WI38 (cell line): ENCODE measurements at regions not wholly inside any gene's neighbourhood (a gene's known extent, or its start where the extent isn't known, plus 50 kb on each side); places are given as distances from the start of the nearest gene placed in this dataset.

Experiments
- H3K4me3 ChIP-seq: 2 replicates; pipeline ENCODE4 v1.5.1; 2011; ENCODE audit warnings: low read depth, mild to moderate bottlenecking, control low read depth, low read length
- CTCF ChIP-seq: IDR thresholded peaks from 2 replicates; pipeline ENCODE4 v1.5.1; 2012; ENCODE audit warnings: low read depth, mild to moderate bottlenecking, control low read depth, low read length

DNA sequence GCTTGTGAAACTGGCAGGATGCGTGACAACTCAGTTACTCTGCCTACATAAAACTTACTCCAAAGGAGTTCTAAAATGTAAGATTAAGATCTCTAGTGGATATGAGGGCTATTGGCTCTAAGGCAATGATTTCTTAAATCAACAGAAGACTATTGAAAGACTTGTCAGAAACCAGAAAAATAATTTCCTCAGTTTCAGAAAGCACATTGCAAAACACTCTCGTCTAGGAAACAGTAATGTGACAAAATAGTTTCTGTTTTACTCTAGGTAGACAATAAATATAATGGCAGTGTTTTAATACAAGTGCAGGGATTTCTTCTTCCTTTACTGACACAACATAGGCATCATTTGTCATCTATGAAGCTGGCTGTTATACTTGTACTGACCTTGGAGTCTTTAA is 230.1 kb downstream of the KCTD12 start:
- TF ChIP-seq CTCF: no peak
- H3K4me3 ChIP-seq: no peak overlapping the region

DNA sequence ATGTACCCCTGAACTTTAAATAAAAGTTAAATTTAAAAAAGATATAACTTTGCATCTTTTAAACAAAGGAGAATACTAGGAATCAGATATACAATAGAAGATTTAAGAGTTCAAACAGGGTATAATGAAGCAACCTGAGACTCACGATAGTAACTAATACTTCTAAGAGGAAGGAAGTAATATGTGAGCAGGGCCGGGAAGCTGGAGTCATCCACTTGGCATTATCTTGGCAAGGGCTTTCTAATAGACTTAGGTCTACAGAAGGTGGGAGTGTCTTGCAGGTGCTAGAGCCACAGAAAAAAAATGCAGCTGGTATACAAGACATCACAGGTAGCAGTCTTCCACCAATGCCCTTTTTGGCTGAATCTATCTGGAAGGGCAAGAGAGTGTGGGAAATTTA is 231.9 kb downstream of the KCTD12 start:
- no peak for TF ChIP-seq CTCF
- H3K4me3 ChIP-seq: no peak overlapping the region

GRCh38 chr13:76651286-76651685 is 234.9 kb downstream of the KCTD12 start:
- no peak overlapping the region for H3K4me3 ChIP-seq
- TF ChIP-seq CTCF: no peak

GRCh38 chr13:76647550-76647949 is 238.7 kb downstream of the KCTD12 start:
- H3K4me3 ChIP-seq: no peak overlapping the region
- TF ChIP-seq CTCF: no peak

- no peak for TF ChIP-seq CTCF
- no peak overlapping the region for H3K4me3 ChIP-seq
Measured at GRCh38 chr13:76646946-76647345, 239.3 kb downstream of the KCTD12 start.

DNA sequence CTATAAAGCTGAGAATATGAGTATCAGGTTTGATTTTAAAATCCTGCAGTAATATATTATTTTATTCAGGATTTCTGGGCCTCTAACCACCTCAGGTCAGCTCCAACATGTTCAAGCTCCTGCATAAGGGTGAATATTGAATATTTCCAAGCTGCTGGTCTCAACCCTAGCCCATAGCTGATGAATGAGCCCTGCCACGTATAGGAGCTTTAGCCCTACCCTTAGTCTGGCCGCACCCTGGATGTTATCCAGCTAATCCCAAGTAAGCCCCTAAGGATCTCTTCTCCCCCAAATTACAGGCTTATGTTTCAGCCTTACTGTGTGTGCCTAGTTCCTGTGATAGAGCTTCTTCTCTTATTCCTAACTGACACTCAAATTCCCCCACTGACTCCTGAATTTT is 240.6 kb downstream of the KCTD12 start:
- TF ChIP-seq CTCF: no peak
- no peak overlapping the region for H3K4me3 ChIP-seq

GRCh38 chr13:76644906-76645305 is 241.3 kb downstream of the KCTD12 start:
- no peak for TF ChIP-seq CTCF
- no peak overlapping the region for H3K4me3 ChIP-seq
